ENCODE measurements at regions not wholly inside any gene's neighbourhood (a gene's known extent, or its start where the extent isn't known, plus 50 kb on each side); places are given as distances from the start of the nearest gene placed in this dataset.
"Not testable (repeated sequence)": the region's sequence is repeated elsewhere in the genome, so short reads cannot be mapped to it uniquely, and the experiment has no call there.

- DNase-seq, result no peak
These were observed 324.7 kb upstream of the RGMA start for GRCh38 chr15:93413745-93414144.

DNA sequence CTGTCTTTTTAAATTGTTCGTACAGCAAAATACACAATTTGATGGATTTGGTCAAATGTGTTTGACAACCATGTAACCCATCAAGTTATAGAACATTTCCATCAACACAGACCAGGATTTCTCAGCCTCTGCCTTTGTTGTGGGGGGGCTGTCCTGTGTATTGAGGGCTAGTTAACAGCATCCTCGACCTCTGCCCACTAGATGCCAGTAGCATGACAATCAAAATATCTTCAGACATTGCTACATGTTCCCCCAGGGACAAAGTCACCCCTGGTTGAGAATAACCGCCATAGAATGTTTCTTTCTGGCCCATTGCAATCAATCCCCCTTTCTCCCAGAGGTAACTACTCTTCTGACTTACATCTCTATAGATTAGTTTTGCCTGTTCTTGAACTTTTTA lies 310.1 kb upstream of the RGMA start:
- no peak for DNase-seq

- DNase-seq, result no peak
These were observed 300.2 kb upstream of the RGMA start for GRCh38 chr15:93389211-93389610.

DNA sequence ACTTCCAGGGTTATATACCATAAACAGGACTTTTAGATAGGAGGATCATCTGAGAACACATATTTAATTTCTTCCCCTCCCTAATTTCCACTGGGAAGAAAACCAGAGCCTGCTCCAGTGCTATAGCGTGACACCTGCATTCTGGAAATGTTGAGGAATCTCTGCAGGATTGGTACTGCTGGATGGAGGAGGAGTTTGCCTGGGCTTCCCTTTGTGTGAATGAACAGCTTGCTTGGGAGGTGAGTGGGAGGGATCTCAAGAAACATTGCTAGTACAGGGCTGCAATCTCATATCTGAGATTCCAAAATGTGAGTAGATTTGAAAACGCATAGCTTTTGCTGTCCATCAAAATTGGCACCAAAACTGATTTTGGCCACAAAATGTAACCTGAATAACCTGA lies 295.9 kb upstream of the RGMA start:
- no peak for DNase-seq

GRCh38 chr15:93382200-93382820 lies 293.3 kb upstream of the RGMA start:
- DNase-seq, result no peak

DNA sequence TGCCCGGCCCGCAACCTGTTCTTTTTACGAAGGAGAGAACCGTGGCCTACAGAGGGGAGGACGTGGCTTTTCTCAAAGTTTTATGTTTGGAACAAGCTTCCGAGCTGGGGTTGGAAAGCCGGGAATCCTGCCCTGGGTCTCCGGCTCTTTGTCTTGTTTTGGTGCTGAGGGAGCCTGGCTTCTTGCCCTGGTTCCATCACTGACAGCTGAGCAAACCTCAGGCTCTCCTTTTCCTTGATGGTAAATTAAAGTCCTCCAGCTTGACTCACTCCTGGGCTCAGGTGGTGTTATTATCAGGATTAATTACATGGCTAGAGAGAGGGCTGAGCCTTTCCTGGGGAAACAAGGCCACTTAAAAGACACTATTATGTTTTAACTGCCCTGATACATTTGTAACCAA lies 289.5 kb upstream of the RGMA start:
- DNase-seq, result peak; percentile 12

DNA sequence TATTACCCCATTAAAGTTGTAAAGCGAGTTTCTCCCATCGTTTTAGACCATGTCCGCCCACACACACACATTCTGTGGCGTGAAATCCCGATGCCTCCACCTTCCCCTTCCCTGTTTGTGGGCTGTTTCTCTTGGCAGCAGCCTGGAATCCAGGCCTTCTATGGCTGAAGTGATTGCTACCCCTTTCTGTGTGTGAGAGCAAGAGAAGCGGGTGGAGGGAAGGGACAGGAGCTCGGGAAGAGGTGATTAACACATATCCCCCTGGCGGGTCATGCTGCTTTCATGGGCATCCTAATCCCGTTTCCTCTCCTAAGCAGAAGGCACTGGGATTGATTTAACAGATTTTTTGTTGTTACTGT lies 283.8 kb upstream of the RGMA start:
- no peak for DNase-seq

DNA sequence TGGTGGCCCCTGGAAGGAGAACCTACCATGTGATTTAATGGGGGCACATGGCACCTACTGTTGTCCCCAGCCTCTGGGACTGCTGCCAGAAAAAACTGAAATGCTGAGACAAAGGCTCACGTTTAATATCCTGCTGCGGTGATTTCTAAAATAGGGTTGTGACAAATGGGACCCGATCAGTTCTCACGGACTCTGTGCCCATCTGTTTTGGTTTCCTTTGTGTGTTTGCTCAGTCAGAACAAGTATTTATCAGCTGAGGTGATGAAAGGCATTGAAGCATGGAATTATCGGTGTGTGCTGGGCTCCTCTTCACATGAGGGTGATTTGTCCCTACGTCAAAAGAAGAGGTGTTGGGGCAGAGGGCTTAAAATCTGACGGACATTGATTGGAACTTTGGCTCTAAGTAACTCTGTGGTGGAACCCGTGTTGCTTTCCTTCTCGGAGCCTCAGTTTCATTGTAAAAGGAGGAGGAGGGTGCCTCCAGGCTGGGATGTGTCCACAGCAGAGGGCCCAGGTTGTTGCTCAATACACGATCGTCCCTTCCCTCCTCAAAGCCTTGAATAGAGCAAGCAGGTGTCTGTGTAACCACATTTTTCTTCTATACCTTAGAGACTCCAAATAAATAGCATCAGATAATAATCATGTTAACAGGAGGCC lies 283.3 kb upstream of the RGMA start:
- DNase-seq, result no peak

DNA sequence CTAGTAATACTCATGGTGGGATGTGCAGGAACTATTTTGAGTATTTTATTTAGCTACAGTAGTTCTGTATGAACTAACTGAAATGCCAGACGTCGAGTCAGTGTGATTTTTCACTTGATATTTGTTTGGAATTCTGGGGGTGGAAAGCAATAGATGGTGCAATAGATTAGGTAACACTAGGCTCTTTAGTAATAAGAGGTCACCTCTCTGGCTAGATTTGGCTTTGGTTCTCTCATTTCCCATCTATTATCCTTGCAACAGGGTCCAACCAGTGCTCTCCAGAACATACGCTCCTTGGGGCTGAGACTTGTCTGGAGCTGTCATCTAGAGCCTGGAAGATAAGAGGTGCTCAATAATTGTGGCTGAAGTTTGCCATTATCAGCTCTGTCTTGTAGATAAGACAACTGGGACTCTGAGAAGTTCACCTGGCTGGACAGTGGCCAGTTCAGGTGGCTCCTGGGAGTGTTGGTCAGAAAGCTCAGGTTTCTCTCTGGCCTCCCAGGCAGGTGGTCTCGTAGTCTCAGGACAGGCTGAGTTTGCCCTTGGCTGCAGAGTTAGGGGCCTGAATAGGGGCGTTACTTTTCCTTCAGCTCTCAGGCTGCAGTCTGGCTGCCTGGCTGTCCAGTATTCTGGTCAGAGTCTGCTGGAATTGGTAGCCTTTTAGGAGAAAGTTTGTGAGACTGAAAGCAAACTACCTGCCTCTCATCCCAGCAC lies 277.5 kb upstream of the RGMA start:
- no peak for DNase-seq

GRCh38 chr15:93362821-93363220 lies 273.8 kb upstream of the RGMA start:
- DNase-seq, result no peak

DNA sequence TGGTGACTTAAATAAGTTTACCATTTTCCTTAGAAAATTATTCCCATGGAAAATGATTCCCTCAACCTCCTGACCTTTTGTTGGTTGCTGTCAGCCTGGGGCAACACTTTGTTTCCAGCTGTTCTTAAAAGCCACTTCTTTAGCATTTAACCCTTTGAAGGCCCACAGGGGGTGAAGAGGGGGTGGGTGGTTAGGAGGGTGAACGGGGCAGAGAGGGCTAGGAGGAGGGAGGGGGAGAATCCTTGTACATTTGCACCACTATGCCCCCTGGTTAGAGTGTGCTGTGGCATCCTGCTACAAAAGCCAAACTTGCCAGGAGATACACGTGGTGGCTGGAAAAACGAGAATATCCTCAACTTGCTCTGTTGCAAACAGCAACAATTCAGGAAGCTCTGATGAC lies 273.2 kb upstream of the RGMA start:
- no peak for DNase-seq

GRCh38 chr15:93361703-93362102 lies 272.7 kb upstream of the RGMA start:
- no peak for DNase-seq

DNA sequence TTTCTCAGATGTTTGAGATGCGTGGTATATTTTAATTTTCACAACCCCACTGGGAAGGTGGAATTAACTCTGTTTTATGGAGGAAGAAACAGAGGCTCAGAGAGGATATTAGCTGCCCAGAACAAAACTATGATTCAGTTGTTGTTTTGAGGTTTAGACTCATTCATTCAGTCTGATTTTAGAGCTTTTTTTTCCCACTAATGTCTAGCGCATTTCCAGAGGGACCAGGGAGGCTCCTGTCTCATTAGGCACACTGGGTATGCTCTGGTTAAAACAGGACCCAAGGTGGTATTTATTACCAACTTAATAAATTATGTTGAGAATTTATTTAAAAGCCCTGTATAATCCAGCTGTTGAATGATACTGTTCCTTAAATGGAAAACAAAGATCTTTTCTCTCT lies 272.0 kb upstream of the RGMA start:
- no peak for DNase-seq

- DNase-seq, result no peak
These were observed 271.3 kb upstream of the RGMA start for GRCh38 chr15:93360318-93360717.

- no peak for DNase-seq
These were observed 270.6 kb upstream of the RGMA start for GRCh38 chr15:93359425-93360131.

- DNase-seq, result no peak
These were observed 270.0 kb upstream of the RGMA start for GRCh38 chr15:93359060-93359408.

GRCh38 chr15:93358166-93359059 lies 269.4 kb upstream of the RGMA start:
- DNase-seq, result no peak

- DNase-seq, result no peak
These were observed 259.9 kb upstream of the RGMA start for GRCh38 chr15:93348711-93349545.

- no peak for DNase-seq
These were observed 259.0 kb upstream of the RGMA start for GRCh38 chr15:93347986-93348385.

DNA sequence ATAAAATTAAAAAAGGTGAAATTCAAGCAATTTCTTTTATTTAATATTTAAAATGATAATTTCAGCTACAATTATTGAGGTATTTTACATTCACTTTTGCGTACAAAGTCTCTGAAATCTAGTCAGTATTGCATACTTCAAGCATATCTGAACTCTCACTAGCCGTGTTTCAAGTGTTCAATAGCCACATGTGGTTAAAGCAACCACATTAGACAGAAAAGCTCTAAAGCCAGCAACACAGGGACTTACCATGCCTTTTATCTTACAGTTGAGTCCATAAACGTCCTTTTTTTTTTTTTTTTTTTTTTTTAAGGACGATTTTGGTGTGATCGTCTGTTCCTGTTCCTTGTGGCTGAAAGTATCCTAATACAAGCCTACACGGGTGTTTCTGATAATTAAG lies 257.0 kb upstream of the RGMA start:
- DNase-seq, result no peak

DNA sequence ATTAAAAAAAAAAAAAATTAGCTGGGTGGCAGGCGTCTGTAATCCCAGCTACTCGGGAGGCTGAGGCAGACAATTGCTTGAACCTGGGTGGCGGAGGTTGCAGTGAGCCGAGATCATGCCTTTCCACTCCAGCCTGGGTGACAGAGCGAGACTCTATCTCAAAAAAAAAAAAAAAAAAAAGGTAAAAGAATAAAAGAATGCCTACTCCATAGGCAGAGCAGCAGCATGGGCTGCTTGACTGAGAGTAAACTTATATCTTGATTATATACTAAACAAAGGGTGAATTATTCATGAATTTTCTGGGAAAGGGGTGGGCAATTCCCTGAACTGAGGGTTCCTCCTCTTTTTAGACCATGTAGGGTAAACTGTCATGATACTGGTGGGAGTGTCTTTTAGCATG lies 254.4 kb upstream of the RGMA start:
- not testable (repeated sequence) for DNase-seq

DNA sequence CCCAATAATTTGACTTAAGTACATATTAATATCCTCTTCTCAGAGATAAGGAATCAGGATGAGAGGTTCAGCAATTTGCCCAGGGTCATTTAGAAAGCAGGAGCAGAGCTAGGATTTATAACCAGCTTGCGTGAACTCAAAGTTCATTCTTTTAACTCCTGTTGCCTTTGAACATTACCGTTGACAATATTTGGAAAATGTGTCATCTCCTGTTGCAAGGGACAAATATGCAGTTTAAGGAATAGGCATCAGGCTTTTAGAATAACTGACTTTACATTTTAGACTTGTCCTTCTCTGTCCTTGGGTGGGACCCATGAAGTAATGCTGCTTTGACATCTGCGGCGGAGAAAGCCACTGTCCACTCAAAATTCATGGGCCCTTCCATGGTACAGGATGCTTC lies 252.2 kb upstream of the RGMA start:
- DNase-seq, result no peak

Data from NCI-H1694 treated with DMSO at 0.1 percent for 48 hours (cell line).